ENCODE measurements at regions not wholly inside any gene's neighbourhood (a gene's known extent, or its start where the extent isn't known, plus 50 kb on each side); places are given as distances from the start of the nearest gene placed in this dataset.

DNA sequence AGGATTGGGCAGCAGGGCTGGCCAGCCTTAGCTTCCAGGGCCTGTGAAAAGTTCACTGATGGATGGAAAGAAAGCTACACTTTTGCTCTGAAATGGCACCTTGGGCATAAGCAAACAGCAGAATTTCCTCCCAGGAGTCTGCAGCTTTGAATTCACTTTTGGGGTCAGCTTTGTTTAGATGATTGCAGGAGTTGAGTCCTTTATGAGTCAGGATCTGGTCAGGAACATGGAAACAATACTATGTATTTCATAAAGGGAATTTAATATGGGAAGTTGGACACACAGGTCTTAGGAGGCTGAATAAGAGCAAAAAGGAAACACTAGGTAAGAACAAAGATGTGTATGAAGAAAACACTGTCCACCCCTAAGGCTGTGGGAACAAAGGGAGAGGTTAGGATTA lies 345.3 kb downstream of the TSN start (continued):
- TF ChIP-seq, protein P1, sequence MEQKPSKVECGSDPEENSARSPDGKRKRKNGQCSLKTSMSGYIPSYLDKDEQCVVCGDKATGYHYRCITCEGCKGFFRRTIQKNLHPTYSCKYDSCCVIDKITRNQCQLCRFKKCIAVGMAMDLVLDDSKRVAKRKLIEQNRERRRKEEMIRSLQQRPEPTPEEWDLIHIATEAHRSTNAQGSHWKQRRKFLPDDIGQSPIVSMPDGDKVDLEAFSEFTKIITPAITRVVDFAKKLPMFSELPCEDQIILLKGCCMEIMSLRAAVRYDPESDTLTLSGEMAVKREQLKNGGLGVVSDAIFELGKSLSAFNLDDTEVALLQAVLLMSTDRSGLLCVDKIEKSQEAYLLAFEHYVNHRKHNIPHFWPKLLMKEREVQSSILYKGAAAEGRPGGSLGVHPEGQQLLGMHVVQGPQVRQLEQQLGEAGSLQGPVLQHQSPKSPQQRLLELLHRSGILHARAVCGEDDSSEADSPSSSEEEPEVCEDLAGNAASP (IDR thresholded peaks at IDR 0.05), result no peak
- TF ChIP-seq ZNF668 (CRISPR knock-in tag; IDR thresholded peaks at IDR 0.05), result no peak
- no peak for TF ChIP-seq FOXA3 (CRISPR knock-in tag; conservative IDR thresholded peaks at IDR 0.05 in 1 of 2, IDR thresholded peaks at IDR 0.05 in 1 of 2)
- TF ChIP-seq MTA3 (IDR thresholded peaks at IDR 0.05; ENCODE audit: borderline replicate concordance), result no peak

DNA sequence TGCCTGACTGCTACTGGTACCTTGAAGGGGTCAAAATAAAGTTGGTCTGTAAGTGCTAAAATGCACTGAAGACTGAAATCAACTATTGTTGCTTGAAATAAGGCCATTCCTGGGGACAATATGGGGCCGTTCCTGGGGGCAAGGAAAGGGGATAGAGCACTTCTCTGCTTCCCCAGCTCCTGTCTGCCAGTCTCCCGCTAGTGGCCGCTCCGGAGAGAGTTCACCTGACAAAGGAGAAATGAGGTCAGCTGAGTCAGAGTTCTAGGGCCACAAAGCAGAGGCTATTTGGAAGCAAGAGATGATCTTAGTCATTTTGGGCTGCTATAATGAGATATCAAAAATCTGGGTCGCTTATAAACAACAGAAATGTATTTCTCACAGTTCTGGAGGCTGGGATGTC lies 345.9 kb downstream of the TSN start:
- H4K20me1 ChIP-seq (replicated peaks; ENCODE audit: control insufficient read depth, insufficient read depth, low read length), result 0 out of 2 replicates have a peak, but pooled peaks cover 3% of the 10 kb centered on the region
- no peak overlapping the region for H3K4me3 ChIP-seq
- H3K9ac ChIP-seq (ENCODE audit: insufficient read depth in 1 of 2, low read depth in 2 of 2, low read length in 2 of 2), result no peak overlapping the region
- H3K27ac ChIP-seq (ENCODE audit: extremely low read depth, low read depth, low read length), result no peak overlapping the region
- H3K4me1 ChIP-seq (replicated peaks in 1 of 2; ENCODE audit: control insufficient read depth in 2 of 2, insufficient read depth in 2 of 2, low read length in 2 of 2), result no peaks in the 10 kb centered on the region
- H2AFZ ChIP-seq (ENCODE audit: low read depth, low read length), result no peak overlapping the region
- 0% methylated on average over 5 of the region's 5 CpGs for WGBS (ENCODE audit: insufficient coverage, low coverage, missing lambda C conversion rate)
- ATAC-seq (peak; percentile 80), FAIRE-seq (no peak), DNase-seq (ENCODE audit: extremely low read depth in 1 of 4, low spot score in 3 of 4) (peak in 2 of 4 experiments; percentile 9 to 17)
- BruUV-seq (replicated peaks), result no TSS peak
- no peaks in the 10 kb centered on the region for H3K36me3 ChIP-seq (ENCODE audit: control insufficient read depth, insufficient read depth, low read length)
- POLR2A ChIA-PET, result interaction anchor here (0.7 kb wide), 1 partner anchor 9 kb away, joined by 4 read pairs; no protein-coding TSS in a partner anchor
- H3K4me2 ChIP-seq (ENCODE audit: insufficient read depth, low read length), result no peak overlapping the region
- H3K27me3 ChIP-seq (ENCODE audit: control insufficient read depth in 2 of 2, insufficient read depth in 2 of 2, low read length in 2 of 2), result no peaks in the 10 kb centered on the region
- CTCF ChIA-PET (ENCODE audit: low intra/inter-chr PET ratio), result no interaction called here
- TF ChIP-seq, protein P2, sequence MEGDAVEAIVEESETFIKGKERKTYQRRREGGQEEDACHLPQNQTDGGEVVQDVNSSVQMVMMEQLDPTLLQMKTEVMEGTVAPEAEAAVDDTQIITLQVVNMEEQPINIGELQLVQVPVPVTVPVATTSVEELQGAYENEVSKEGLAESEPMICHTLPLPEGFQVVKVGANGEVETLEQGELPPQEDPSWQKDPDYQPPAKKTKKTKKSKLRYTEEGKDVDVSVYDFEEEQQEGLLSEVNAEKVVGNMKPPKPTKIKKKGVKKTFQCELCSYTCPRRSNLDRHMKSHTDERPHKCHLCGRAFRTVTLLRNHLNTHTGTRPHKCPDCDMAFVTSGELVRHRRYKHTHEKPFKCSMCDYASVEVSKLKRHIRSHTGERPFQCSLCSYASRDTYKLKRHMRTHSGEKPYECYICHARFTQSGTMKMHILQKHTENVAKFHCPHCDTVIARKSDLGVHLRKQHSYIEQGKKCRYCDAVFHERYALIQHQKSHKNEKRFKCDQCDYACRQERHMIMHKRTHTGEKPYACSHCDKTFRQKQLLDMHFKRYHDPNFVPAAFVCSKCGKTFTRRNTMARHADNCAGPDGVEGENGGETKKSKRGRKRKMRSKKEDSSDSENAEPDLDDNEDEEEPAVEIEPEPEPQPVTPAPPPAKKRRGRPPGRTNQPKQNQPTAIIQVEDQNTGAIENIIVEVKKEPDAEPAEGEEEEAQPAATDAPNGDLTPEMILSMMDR (IDR thresholded peaks at IDR 0.05 in 2 of 3, conservative IDR thresholded peaks at IDR 0.05 in 1 of 3; ENCODE audit: insufficient read depth in 2 of 3, low read depth in 1 of 3, low read length in 3 of 3), result peak in 2 of 3 experiments; percentile 12 to 40; a peak in 3 of 6 replicates
- no peak for TF ChIP-seq ZNF3 (CRISPR knock-in tag; IDR thresholded peaks at IDR 0.05)
- TF ChIP-seq, protein P3, sequence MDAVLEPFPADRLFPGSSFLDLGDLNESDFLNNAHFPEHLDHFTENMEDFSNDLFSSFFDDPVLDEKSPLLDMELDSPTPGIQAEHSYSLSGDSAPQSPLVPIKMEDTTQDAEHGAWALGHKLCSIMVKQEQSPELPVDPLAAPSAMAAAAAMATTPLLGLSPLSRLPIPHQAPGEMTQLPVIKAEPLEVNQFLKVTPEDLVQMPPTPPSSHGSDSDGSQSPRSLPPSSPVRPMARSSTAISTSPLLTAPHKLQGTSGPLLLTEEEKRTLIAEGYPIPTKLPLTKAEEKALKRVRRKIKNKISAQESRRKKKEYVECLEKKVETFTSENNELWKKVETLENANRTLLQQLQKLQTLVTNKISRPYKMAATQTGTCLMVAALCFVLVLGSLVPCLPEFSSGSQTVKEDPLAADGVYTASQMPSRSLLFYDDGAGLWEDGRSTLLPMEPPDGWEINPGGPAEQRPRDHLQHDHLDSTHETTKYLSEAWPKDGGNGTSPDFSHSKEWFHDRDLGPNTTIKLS (IDR thresholded peaks at IDR 0.05; ENCODE audit: borderline replicate concordance, low read depth), result no peak
- intact Hi-C loops (cut with micrococcal nuclease) (no loop called here), in situ Hi-C loops (cut with MboI) (no loop called here)
- H3K79me2 ChIP-seq (ENCODE audit: control insufficient read depth, insufficient read depth, low read length), result no peaks in the 10 kb centered on the region
- H3K9me3 ChIP-seq (replicated peaks; ENCODE audit: control insufficient read depth, insufficient read depth, low read depth, low read length), result no peaks in the 10 kb centered on the region
- no peaks in the 10 kb centered on the region for H3K9me1 ChIP-seq (ENCODE audit: control insufficient read depth, insufficient read depth, low read length)
